GM12865 (cell line): ENCODE measurements at regions not wholly inside any gene's neighbourhood (a gene's known extent, or its start where the extent isn't known, plus 50 kb on each side); places are given as distances from the start of the nearest gene placed in this dataset.

ENCODE experiments used
- DNase-seq: peaks from one replicate; pipeline ENCODE4 v3.0.0; 2010; ENCODE audit warnings: low read depth
- H3K4me3 ChIP-seq: 2 replicates; pipeline ENCODE4 v1.5.1; 2011; ENCODE audit warnings: mild to moderate bottlenecking, low read depth, low read length, control low read depth
- TF ChIP-seq, protein P1 (sequence below): IDR thresholded peaks from 2 replicates; pipeline ENCODE4 v1.5.1; 2011; ENCODE audit warnings: low read length, control low read depth, low read depth, inconsistent platforms; ENCODE audit not compliant: insufficient read depth; ENCODE audit errors: missing control alignments

DNA sequence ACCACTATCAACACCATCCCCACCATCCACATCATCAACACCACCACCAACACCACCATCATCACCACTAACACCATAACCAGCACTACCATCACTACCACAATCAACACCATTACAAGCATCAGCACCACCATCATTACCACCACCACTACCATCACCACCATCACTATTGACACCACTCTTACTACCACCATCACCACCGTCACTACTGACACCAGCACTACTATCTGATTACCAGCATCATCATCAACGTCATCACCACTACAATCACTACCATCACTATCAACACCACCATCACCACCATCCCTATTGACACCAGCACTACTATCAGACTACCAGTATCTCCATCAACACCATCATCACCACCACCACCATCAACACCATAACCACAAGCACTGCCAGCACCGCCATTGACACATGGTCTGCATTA is 106.1 kb upstream of the RUNX3 start:
- TF ChIP-seq, protein P1, sequence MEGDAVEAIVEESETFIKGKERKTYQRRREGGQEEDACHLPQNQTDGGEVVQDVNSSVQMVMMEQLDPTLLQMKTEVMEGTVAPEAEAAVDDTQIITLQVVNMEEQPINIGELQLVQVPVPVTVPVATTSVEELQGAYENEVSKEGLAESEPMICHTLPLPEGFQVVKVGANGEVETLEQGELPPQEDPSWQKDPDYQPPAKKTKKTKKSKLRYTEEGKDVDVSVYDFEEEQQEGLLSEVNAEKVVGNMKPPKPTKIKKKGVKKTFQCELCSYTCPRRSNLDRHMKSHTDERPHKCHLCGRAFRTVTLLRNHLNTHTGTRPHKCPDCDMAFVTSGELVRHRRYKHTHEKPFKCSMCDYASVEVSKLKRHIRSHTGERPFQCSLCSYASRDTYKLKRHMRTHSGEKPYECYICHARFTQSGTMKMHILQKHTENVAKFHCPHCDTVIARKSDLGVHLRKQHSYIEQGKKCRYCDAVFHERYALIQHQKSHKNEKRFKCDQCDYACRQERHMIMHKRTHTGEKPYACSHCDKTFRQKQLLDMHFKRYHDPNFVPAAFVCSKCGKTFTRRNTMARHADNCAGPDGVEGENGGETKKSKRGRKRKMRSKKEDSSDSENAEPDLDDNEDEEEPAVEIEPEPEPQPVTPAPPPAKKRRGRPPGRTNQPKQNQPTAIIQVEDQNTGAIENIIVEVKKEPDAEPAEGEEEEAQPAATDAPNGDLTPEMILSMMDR = no peak
- no peak for DNase-seq
- H3K4me3 ChIP-seq = no peak overlapping the region

DNA sequence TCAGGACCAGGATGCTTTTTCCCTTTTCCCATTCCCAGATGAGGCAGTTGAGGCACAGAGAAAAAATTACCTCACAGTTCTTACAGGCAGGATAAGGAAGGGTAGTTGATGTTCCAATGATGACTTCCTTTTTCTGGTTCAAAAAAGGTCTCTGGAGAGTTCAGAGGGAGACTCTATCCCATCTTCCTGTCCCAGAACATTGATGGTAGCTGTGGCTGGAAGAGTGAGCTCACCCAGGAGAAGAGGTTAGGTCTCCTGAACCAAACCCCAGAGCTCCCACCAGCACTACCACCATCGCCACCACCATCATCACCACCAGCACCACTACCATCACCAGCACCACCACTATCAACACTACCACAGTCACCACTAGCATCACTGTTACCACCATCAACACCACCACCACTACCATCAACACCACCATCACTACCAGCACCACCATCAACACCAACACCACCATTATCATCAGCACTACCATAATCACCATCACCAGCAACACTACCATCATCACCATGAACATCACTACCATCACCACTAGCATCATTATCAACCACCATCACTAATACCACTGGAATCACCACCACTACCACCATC is 105.5 kb upstream of the RUNX3 start:
- peak overlapping the region; percentile 78 for H3K4me3 ChIP-seq
- no peak for DNase-seq
- TF ChIP-seq, protein P1 = no peak

DNA sequence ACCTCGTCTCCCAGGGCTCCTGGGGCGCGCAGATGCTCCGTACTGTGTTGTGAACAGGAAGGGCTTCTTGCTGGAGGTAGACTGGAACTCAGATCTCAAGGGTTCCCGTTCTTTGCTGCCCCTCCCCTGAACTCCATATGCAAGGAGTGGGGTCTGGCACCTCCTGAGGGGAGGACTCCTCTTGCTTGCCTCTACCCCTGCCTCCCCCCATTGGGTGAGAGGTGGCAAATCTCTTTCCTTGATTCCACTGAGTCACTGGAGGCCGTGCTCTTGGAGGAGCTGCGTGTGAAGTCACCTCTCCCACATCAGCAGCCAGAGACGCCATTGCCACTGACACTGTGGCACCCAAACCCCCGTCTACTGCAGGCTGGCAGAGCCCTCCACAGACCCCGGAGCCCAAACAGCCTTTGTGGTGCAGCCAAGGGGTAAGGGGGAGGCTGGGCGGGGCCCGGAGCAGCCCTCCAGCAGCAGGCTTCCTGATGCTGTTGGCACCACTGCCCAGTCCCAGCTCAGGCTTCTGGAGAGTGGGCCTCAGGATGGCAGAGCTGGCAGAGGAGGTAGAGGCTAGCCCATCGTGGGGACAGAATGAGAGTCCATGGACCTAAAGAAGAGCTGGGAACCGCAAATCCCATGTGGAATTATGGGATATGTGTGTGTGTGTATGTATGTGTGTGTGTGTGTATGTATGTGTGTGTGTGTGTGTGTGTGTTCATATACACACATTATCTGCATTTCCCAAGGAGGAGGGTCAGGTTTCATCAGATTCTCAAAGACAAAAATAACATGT is 104.9 kb upstream of the RUNX3 start:
- TF ChIP-seq, protein P1 = no peak
- DNase-seq = peak; percentile 67
- H3K4me3 ChIP-seq = peak overlapping the region; percentile 78

DNA sequence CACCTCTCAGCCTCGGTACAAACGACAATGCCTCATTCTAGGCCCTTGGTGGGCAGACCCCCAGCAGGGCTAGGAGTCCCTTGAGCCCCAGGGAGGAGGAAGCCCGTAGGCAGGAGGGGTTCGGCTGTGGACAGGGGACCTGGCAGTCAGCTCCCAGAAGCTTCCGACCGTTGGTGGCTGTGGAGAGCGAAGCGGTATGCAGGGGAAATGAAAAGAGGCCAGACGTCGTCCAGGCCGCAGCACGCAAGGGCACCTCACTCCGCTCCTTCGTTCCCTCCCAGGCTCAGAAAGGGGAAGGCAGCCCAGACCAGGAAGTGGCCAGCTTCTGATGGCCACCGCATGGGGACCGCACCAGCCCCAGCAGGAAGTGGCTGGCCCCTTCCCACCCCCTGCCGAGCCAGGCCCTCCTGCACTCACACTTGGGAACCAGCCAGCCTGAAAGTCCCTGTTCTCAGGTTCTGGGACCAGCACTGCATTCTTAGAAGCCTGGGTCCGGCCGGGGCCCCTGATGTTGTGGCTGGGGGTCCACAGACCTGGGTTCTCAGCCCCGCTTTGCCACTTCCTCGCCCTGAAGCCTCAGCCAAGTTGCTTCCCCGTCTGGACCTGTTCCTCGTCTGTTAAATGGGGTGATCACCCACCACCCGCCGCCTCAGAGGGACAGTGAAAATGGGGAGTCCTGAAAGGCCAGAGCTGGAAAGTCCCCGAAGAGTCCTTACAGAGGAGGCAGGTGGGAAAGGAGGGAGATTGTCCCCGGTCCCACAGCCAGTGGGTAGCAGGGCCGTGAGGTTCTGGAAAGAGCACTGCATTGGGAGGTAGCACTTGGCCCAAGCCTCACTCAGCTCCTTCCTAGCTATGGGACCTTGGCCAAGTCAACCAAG is 104.0 kb upstream of the RUNX3 start:
- DNase-seq = peak; percentile 92
- TF ChIP-seq, protein P1 = no peak
- peak overlapping the region; percentile 78 for H3K4me3 ChIP-seq

DNA sequence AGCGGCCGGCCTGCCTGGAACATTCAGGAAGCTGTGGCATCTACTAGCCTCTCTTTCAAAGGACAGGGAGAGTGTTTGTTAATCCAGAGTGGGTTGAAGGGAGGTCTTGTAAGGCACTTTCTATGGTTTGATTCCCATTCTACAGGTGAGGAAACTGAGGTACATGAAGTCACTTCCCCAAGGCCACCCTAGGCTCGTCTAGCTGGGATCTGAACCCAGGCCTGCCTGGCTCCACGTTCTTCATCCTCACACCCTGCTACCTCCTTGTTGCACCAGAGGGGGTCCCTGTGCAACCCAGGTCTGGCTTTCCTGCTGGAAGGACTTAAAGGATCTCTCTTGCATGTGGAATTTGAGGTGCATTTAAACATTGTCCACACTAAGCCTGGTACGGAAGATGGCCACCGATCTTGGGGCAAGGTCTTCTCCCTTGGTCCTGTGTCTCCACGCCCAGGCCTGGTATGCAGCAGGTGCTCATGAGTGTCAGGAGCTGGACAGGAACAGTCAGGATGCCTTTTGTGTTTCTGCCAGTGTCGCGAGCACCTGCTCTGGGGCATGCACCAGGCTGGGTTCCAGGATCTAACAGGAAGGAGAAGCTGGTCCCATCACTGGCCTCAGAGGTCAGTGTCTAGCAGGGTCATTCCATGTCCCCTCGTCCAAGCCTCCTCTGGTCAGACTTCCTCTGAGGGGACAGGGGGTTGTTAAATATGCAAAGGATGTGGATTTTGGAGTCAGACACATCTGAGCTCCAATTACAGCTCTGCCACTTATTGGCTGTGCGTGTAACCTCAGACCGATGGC is 103.2 kb upstream of the RUNX3 start:
- H3K4me3 ChIP-seq = peak overlapping the region; percentile 78
- DNase-seq = peak; percentile 56
- TF ChIP-seq, protein P1 = peak; percentile 17

DNA sequence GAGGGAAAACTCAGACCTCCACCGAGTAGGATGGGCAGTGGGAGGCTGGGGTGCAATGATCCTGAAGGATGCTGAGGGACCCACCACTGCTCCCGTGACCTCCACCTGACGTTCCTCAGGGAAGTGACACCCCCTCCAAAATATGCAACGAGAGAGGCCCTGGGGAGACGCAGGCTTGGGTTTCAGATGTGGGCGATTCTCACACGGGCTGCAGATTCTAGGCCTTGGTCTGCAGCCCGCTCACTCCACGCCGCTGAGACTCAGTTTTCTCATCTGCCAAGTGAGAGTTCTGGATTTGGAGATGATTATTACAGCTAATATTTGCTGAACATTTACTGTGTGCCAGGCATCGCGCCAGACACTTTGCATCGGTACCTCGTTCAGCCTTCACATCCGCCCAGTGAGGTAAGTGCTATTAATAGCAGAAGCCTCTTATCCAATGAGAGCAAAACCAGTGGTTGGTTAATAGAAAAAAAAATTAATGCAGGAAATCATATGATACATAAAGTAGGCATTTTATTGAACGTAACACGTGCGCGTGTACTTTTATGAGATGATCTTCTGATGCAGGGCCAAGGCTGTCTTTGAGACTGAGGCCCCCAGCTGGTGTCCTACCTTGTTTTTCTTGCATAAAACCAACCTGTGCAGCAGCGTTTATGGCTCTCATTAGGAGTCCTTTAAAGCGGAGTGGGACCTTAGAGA is 102.0 kb upstream of the RUNX3 start:
- DNase-seq = peak; percentile 95
- TF ChIP-seq, protein P1 = no peak
- H3K4me3 ChIP-seq = peak overlapping the region; percentile 78
